GM12878 (cell line): ENCODE measurements at regions not wholly inside any gene's neighbourhood (a gene's known extent, or its start where the extent isn't known, plus 50 kb on each side); places are given as distances from the start of the nearest gene placed in this dataset.
A peak's percentile ranks its signal among the peaks of the same experiment; 100 is the strongest.

ENCODE experiments used
- ATAC-seq: fragments of 200-7000 bp; cut with Tn5 transposase; 3 replicates; pipeline ENCODE4 v1.9.1; 2020; ENCODE audit warnings: mild to moderate bottlenecking, moderate library complexity
- BruUV-seq: library from RNA; stranded (reverse); fragments of 400-500 nt; replicated peaks from 2 replicates; lab custom pipeline; 2021; lab: Mats Ljungman, UMichigan
- CTCF ChIA-PET: fragments of 300-600 bp; sonication (Branson Sonifier 250); formaldehyde crosslinking; extraction: SDS; loops from one replicate; lab custom pipeline; 2021; ENCODE audit warnings: inconsistent platforms; lab: Yijun Ruan, JAX
- POLR2A ChIA-PET: fragments of 350-600 bp; formaldehyde crosslinking; extraction: SDS; loops from one replicate; lab custom pipeline; 2021; ENCODE audit warnings: inconsistent platforms; lab: Charles Lee
- RAD21 ChIA-PET: fragments of 300-600 bp; sonication (Branson Sonifier 250); formaldehyde crosslinking; loops from one replicate; lab custom pipeline; 2023; ENCODE audit warnings: antibody characterized with exemption; ENCODE audit not compliant: unreplicated experiment; lab: Charles Lee
- SMC1A ChIA-PET: fragments of 300-600 bp; sonication (Branson Sonifier 250); formaldehyde crosslinking; loops from one replicate; lab custom pipeline; 2023; ENCODE audit not compliant: unreplicated experiment, uncharacterized antibody; lab: Charles Lee
- DNase-seq: peaks from one replicate; pipeline ENCODE4 v3.0.0-alpha.2; 2011; ENCODE audit warnings: low read depth, low spot score
- FAIRE-seq: peaks from 3 replicates; lab custom pipeline; 2011; peaks lifted over from hg19 to GRCh38; lab: Jason Lieb, UNC
- H2AFZ ChIP-seq: 2 replicates; pipeline ENCODE4 v1.6.0; 2011; ENCODE audit warnings: low read depth, low read length, control low read depth; ENCODE audit not compliant: control insufficient read depth
- H3K27ac ChIP-seq: 2 replicates; pipeline ENCODE4 v1.5.1; 2011; ENCODE audit warnings: control low read depth; ENCODE audit not compliant: control insufficient read depth, insufficient read depth
- H3K27me3 ChIP-seq, 2 experiments: replicated peaks in 1 of 2; 2 replicates each; pipeline versions ENCODE4 v1.6.0 to v1.6.1; 2011; ENCODE audit warnings: low read length in 1 of 2; ENCODE audit not compliant: control insufficient read depth in 2 of 2, insufficient read depth in 2 of 2
- H3K36me3 ChIP-seq, 2 experiments: 2 replicates each; pipeline ENCODE4 v1.5.1; 2011; ENCODE audit warnings: low read length in 1 of 2; ENCODE audit not compliant: control insufficient read depth in 2 of 2, insufficient read depth in 2 of 2
- H3K4me1 ChIP-seq: 2 replicates; pipeline ENCODE4 v1.6.1; 2011; ENCODE audit warnings: mild to moderate bottlenecking, low read length, moderate library complexity, mixed read lengths; ENCODE audit not compliant: control insufficient read depth, insufficient read depth
- H3K4me2 ChIP-seq: 2 replicates; pipeline ENCODE4 v1.6.0; 2011; ENCODE audit warnings: control low read depth; ENCODE audit not compliant: control insufficient read depth, insufficient read depth
- H3K4me3 ChIP-seq: fragments of 200-600 bp; sonication (generic); 2 replicates; pipeline ENCODE4 v1.5.1; 2016
- H3K79me2 ChIP-seq: 2 replicates; pipeline ENCODE4 v1.6.0; 2011; ENCODE audit warnings: low read length; ENCODE audit not compliant: control insufficient read depth, insufficient read depth
- H3K9ac ChIP-seq: 2 replicates; pipeline ENCODE4 v1.8.0; 2011; ENCODE audit warnings: low read length, control low read depth, mixed read lengths; ENCODE audit not compliant: control insufficient read depth, insufficient read depth
- H3K9me3 ChIP-seq: replicated peaks from 3 replicates; pipeline ENCODE4 v1.5.1; 2011; ENCODE audit warnings: mild to moderate bottlenecking, low read length; ENCODE audit not compliant: control insufficient read depth, insufficient read depth
- H4K20me1 ChIP-seq: 2 replicates; pipeline ENCODE4 v1.6.0; 2011; ENCODE audit not compliant: control insufficient read depth, insufficient read depth
- CTCF ChIP-seq, 3 experiments: IDR thresholded peaks in 2 of 3; conservative IDR thresholded peaks in 1 of 3; 2 replicates each; pipeline ENCODE4 v1.5.1; 2011; ENCODE audit warnings: low read depth in 3 of 3, low read length in 3 of 3, mild to moderate bottlenecking in 3 of 3, control low read depth in 2 of 3, moderate library complexity in 2 of 3, inconsistent platforms in 1 of 3, mixed read lengths in 1 of 3; ENCODE audit not compliant: control insufficient read depth in 2 of 3, insufficient read depth in 1 of 3; ENCODE audit errors: extremely low read depth in 1 of 3
- CUX1 ChIP-seq: IDR thresholded peaks from 2 replicates; pipeline ENCODE4 v1.6.1; 2012; ENCODE audit warnings: improper control_type of control experiment, low read depth, low read length; ENCODE audit not compliant: insufficient replicate concordance
- IKZF1 ChIP-seq: fragments of 450-650 bp; conservative IDR thresholded peaks from 2 replicates; pipeline ENCODE4 v1.6.1; 2017; ENCODE audit warnings: antibody characterized with exemption, mild to moderate bottlenecking
- IRF4 ChIP-seq: IDR thresholded peaks from 2 replicates; pipeline ENCODE4 v1.6.1; 2011; ENCODE audit warnings: low read depth, low read length
- SP1 ChIP-seq: IDR thresholded peaks from one replicate; pipeline ENCODE4 v1.6.1; 2011; ENCODE audit warnings: low read depth, low read length
- SPI1 ChIP-seq: IDR thresholded peaks from 2 replicates; pipeline ENCODE4 v1.6.1; 2011; ENCODE audit warnings: low read depth, mild to moderate bottlenecking, low read length, moderate library complexity, borderline replicate concordance; ENCODE audit not compliant: insufficient read depth
- TCF3 ChIP-seq: IDR thresholded peaks from 2 replicates; pipeline ENCODE4 v1.6.1; 2012; ENCODE audit warnings: low read depth, mild to moderate bottlenecking, low read length, borderline replicate concordance; ENCODE audit not compliant: insufficient read depth
- WGBS: methylation state at CpG from one replicate; pipeline ENCODE4 v1.1.6; 2016; ENCODE audit warnings: low lambda C conversion rate; ENCODE audit not compliant: insufficient replicate concordance, insufficient coverage; ENCODE audit errors: missing lambda C conversion rate; 5-methylcytosine and 5-hydroxymethylcytosine counted together
- in situ Hi-C: fragments of 300-500 bp; cut with MboI; formaldehyde crosslinking; loops from 9 replicates; pipeline ENCODE4 v1.14.3; 2018; ENCODE audit warnings: mixed read lengths
- intact Hi-C: fragments of 100-400 bp; cut with micrococcal nuclease; formaldehyde crosslinking; loops from one replicate; pipeline ENCODE4 v1.14.2; 2022; ENCODE audit not compliant: unreplicated experiment
- TF ChIP-seq, protein P1 (sequence below): fragments of 450-650 bp; IDR thresholded peaks from 2 replicates; pipeline ENCODE4 v1.6.1; 2017; ENCODE audit warnings: low read depth, mild to moderate bottlenecking, moderate library complexity

GRCh38 chr6:40917603-40918002 lies 121.4 kb downstream of the UNC5CL start:
- ATAC-seq: peak; percentile 33; the same call in 1 of the 3 replicates
- intact Hi-C loops: loop anchor here (10.0 kb wide), 1 partner anchor 583 kb away; no protein-coding TSS in a partner anchor
- H3K27ac ChIP-seq: no peak overlapping the region
- peak; percentile 64; the same call in 1 of the 2 replicates for TF ChIP-seq SPI1
- TF ChIP-seq SP1: no peak
- no peak for TF ChIP-seq IRF4
- no peak for TF ChIP-seq TCF3
- TF ChIP-seq, all 136 proteins: peak for 1
- in situ Hi-C loops: no loop called here
- H3K79me2 ChIP-seq: no peaks in the 10 kb centered on the region
- no peaks in the 10 kb centered on the region for H4K20me1 ChIP-seq
- 15% methylated on average over 3 of the region's 3 CpGs for WGBS
- H3K27me3 ChIP-seq: no peaks in the 10 kb centered on the region; a peak in 1 of 4 replicates
- ChIA-PET POLR2A (no interaction called here), SMC1A (no interaction called here), RAD21 (no interaction called here), CTCF (no interaction called here)
- no peaks in the 10 kb centered on the region for H3K4me1 ChIP-seq
- no peak for FAIRE-seq
- no peaks in the 10 kb centered on the region for H3K36me3 ChIP-seq
- no peak for DNase-seq
- no peak overlapping the region for H3K4me2 ChIP-seq
- no peak overlapping the region for H3K4me3 ChIP-seq
- no TSS peak for BruUV-seq
- no peak overlapping the region for H3K9ac ChIP-seq
- no peaks in the 10 kb centered on the region for H3K9me3 ChIP-seq
- H2AFZ ChIP-seq: no peak overlapping the region

DNA sequence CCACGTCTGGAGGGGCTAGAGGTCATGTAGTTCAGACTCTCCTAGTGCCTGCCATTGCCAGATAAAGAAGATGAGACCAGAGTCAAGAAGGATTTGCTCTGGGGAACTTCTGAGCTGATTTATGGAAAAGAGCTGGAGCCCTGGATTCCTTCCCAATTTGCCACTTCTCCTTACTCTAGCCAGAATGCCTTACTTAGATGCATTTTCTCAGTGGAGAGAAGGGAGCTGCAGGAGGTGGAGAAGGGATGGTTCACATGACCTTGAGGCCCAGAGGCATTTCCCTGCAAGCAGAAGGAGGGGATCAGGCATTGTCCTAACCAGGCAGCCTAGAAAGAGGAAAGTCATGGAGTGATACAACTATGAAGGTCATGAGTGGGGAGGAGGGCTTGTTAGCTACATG lies 122.2 kb downstream of the UNC5CL start:
- H3K27me3 ChIP-seq: no peaks in the 10 kb centered on the region
- no peak overlapping the region for H3K9ac ChIP-seq
- no peak overlapping the region for H3K4me3 ChIP-seq
- ChIA-PET CTCF (no interaction called here), RAD21 (no interaction called here), SMC1A (no interaction called here), POLR2A (interaction anchor here (0.6 kb wide), 1 partner anchor 1336 kb away, joined by 3 read pairs; no protein-coding TSS in a partner anchor)
- FAIRE-seq (no peak), ATAC-seq (no peak), DNase-seq (no peak)
- 0% methylated on average over 1 of the region's 1 CpG for WGBS
- H3K27ac ChIP-seq: no peak overlapping the region
- intact Hi-C loops (loop anchor here (10.0 kb wide), 1 partner anchor 582 kb away; no protein-coding TSS in a partner anchor), in situ Hi-C loops (no loop called here)
- no peaks in the 10 kb centered on the region for H3K36me3 ChIP-seq
- H3K4me2 ChIP-seq: no peak overlapping the region
- H2AFZ ChIP-seq: no peak overlapping the region
- H4K20me1 ChIP-seq: no peaks in the 10 kb centered on the region
- no peaks in the 10 kb centered on the region for H3K79me2 ChIP-seq
- no peaks in the 10 kb centered on the region for H3K9me3 ChIP-seq
- BruUV-seq: no TSS peak
- no peaks in the 10 kb centered on the region for H3K4me1 ChIP-seq
- TF ChIP-seq IKZF1 (no peak), CUX1 (no peak), CTCF (IDR thresholded peaks at IDR 0.05 in 2 of 3, conservative IDR thresholded peaks at IDR 0.05 in 1 of 3; ENCODE audit: control insufficient read depth in 2 of 3, extremely low read depth in 1 of 3, insufficient read depth in 1 of 3, low read depth in 3 of 3, low read length in 3 of 3) (no peak)
- TF ChIP-seq, protein P1, sequence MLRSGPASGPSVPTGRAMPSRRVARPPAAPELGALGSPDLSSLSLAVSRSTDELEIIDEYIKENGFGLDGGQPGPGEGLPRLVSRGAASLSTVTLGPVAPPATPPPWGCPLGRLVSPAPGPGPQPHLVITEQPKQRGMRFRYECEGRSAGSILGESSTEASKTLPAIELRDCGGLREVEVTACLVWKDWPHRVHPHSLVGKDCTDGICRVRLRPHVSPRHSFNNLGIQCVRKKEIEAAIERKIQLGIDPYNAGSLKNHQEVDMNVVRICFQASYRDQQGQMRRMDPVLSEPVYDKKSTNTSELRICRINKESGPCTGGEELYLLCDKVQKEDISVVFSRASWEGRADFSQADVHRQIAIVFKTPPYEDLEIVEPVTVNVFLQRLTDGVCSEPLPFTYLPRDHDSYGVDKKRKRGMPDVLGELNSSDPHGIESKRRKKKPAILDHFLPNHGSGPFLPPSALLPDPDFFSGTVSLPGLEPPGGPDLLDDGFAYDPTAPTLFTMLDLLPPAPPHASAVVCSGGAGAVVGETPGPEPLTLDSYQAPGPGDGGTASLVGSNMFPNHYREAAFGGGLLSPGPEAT: no peak
